HG03064 (cell line): ENCODE measurements at regions not wholly inside any gene's neighbourhood (a gene's known extent, or its start where the extent isn't known, plus 50 kb on each side); places are given as distances from the start of the nearest gene placed in this dataset.

Experiments used
- ATAC-seq: cut with Tn5 transposase; IDR thresholded peaks from one replicate; pipeline ENCODE4 v1.9.1; 2021; ENCODE audit warnings: low read depth; ENCODE audit not compliant: unreplicated experiment

- no peak for ATAC-seq
Measured at GRCh38 chr14:101404426-101405170, 156.7 kb upstream of the DIO3 start.

GRCh38 chr14:101405171-101405883, 156.0 kb upstream of the DIO3 start:
- no peak for ATAC-seq

DNA sequence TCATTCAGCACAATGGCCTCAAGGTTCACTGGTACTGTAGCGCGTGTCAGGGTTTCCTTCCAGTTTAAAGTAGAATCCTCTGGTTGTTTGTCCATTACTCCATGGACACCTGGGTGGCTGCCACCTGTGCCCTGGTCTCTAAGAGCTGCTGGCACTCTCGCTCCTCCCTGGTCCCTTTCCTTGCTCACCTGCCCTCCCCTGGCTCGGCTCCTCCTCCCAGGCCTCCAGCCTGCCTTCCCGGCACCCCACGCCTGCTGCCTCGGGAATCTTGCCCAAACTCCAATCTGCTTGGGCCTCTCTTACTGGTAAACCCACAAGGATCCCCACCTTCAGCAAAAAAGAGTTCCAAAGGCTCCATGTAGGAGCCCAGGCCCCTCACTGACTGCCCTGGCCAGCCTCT, 154.4 kb upstream of the DIO3 start:
- no peak for ATAC-seq

DNA sequence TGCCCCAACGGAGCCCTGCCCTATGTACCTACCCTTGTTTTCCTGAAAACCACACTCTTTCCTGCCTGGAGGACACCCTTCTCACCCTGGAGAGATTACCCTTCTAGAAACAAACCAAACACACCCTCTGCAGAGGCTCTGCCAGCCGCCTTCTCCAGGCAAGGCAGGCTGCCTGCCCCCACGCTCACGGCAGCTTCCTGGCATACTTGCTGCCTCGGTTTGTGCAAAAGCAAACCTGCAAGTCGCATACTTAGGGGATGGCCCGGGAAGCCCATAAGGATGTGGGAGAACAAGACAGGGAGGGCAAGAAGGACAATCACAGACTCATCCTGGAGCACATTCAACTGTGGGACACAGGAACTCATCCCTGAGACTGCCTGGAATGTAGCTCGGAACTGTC, 154.0 kb upstream of the DIO3 start:
- ATAC-seq, result no peak

DNA sequence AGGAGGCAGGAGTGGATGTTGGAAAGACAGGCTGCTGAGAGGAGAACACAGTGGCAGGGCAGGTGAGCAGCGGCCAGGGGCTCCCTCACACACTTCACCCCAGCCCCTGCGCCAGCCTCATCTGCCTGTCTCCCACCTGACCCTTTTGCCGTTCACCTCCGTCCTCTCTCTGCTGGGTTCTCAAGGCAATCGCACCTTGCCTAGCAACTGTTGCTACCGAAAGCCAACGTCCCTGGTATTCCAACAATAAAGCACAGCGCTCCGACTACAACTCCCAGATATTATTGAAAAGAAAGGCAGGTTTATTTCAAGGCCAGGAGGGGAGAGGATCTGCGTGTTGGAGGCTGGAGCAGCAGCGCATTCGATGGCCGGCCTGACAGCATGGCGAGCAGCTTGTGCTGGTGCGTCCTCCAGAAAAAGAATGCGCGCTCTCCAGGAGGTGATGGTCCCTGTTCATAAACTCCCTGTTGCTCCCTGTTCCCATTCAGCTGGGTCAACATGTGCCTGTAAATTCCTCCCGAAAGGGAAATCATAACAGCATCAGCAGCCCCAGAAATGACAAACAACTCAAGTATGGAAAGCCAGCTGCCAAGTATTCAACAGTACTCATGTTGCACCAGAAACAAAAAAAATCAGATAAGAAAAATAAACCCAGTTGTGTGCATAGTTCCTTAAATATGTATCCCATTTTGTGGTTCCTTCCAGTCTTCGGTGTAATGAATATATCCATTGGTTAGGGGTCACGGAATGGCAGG, 153.0 kb upstream of the DIO3 start:
- ATAC-seq, result no peak

DNA sequence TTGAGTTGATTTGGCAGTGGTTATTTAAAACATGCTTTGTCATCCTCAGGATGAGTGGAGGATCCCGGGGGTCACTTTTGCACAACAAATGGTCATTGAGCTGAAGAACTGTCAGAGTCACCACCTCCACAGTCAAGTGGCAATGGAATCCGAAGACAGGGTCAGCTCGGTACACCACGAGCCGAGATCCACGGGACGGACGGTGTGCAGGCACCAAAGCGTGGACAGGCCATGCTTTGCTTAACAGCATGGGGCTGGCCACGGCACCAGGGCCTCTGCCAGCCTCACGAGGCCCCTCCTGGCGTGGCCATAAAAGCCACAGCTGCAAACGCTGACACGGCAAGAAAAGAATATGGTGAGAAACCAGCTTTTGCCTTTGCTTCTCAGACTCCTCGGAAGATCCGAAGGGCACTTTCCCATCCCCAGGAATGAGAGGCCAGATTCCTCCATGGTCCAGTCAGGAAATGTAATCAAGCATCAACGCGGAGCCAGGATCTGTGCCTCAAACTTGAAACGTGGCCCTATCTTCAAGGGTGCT, 152.2 kb upstream of the DIO3 start:
- no peak for ATAC-seq

- no peak for ATAC-seq
Measured at GRCh38 chr14:101410126-101410525, 151.2 kb upstream of the DIO3 start.

DNA sequence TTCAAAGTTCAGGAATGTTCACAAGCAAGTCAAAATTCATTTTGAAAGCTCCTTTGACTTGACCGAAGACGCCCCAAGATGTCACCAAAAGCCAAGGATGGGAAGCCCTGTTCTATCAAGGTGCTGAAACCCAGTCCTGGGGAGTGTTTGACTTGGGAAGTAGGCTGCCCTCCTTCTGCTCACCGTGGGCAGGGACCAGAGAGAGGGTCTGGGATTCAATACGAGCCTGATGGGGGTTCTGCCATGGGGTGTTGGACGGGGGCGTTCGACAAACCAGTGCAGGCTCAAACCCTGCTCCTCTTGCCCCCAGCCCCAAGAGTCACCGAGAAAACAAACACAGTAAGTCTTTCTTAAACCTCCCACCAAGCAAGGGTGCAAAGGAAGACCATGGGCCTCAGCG, 150.1 kb upstream of the DIO3 start:
- no peak for ATAC-seq

DNA sequence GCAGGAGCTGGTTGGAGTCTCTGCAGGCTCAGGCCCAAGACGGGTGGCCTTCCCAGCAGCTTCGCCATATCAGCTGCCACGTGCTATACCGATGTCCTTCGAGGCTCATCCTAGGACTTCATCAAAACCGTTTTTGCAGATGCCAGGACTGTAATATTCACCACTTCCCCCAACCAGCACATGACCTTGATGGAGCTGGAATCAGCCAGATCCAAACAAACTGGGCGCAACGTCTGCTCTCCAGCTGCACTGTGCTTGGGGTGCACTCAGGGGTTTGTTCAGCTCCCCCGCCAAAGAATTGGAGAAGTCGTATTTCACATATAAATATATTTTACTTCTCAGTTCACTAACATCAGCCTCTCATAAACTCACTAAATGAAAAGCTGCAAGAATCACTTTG, 149.5 kb upstream of the DIO3 start:
- ATAC-seq, result no peak

GRCh38 chr14:101412739-101413138, 148.6 kb upstream of the DIO3 start:
- no peak for ATAC-seq

GRCh38 chr14:101417434-101417833, 143.9 kb upstream of the DIO3 start:
- no peak for ATAC-seq

DNA sequence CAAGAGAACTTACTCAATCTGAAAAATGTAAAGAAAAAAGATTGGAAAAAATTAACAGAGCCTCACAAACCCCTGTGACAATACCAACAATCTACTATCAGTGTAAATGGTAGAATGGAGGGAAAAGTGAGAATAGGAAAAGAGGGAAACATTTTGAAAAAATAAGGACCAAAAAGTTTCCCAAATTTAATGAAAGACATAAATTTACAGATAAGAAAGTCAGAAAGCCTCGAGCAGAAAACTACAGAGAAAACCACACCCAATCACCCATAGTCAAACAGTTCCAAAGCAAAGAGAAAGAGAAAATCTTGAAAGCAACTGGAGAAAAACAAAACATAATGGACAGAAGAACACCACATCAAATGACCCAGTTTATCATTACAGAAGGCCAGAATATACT, 142.7 kb upstream of the DIO3 start:
- ATAC-seq, result no peak

DNA sequence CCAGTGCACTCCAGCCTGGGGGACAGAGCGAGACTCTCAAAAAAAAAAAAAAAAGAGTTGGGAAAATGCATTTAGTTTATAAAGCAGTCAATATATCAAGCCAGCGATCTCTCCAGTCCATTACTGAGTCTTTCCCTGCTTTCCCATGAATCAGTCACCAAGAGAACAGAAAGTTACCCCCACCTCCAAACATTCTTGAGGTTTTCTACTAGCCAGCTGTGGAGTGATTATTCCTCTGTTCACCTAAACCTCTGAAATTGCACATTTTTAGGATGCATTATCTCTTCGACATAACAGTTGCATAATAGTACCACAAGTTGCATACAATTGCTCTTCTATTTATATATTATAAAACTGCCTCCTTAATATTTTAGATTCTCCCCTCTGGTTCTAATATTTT, 134.8 kb upstream of the DIO3 start:
- no peak for ATAC-seq

DNA sequence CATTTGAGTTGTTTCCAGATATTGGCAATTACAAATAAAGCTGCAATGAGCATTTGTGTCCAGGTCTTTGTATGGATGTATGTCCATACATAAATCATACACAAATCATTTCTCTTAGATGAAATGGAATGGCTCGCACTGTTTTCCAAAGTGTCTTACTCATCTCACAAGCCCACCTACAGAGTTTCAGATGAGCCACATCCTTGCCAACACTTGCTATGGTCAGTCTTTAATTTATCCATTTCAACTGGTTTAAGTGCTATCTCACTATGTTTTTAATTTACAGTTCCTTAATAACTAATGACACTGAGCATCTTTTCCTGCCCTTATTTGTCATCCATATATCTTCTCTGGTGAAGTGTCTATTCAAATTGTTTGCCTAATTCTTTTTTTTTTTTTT, 132.9 kb upstream of the DIO3 start:
- no peak for ATAC-seq

DNA sequence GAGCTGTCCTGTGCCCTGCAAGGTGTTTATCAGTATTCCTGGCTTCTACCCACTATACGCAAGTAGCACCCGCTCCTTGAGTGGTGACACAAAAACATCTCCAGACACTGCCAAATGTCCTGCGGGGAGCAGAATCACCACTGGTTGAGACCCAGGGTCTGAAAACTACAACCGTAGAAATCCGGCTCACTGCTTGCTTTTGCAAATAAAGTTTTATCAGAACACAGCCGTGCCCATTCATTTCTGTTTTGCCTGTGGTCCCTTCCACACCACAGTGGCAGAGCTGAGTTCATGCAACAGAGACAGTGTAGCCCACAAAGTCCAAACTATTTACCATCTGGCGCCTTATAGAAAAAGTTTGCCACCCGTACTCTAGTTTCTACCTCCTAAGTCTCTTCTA, 125.7 kb upstream of the DIO3 start:
- no peak for ATAC-seq

DNA sequence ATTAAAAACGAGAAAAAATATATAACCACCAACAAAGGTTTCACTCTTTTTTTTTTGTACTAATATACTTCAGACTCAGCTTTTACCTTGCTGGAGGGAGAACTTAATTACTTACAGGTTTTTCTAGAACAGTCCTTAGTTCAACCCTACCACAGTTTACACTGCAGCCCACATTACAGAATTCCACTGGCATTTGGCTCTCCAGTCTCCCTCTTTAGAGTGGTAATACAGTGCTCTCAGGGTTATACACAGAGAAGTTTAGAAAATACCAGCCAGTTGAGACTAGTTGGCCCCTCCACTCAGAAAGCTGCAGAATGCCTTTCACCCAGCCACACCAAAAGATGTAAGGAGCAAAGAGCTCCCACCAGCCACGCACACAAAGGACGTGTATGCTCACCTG, 122.3 kb upstream of the DIO3 start:
- no peak for ATAC-seq

DNA sequence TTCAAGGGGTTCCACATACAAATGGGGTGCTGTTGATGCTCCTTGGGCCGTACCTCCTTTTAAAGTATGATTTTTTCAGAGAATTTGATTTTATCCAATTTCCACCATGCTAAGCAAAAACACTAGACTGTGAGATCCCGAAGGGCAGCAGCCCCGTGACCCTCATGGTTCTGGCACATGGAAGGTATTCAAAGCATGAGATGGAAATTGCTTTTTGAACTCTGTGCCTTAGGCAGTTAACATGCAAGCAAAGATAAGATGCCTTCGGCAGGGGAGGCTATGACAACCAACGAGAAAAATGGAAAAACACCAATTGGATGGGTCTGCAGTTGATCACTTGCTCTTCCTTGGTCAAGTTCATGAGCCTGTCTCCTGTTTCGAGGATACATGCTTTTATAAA, 120.8 kb upstream of the DIO3 start:
- no peak for ATAC-seq

DNA sequence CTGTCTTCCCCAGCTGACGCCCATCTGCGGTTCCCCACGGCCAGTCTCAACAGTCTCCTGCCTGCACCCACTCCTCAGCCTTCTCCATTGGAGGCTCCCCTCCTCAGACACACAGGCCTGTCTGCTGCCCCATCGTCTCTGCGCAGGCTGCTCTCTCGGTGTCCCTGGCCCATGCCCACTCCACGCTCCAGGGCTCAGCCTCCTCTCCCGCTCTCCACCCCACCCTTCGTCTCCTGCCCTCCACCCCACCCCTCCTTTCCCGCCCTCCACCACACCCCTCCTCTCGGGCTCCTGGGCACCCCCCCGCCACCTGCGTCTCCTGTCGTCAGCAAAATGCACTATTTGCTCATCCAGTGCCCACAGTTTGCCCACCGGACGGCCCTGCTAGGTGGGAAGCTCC, 119.6 kb upstream of the DIO3 start:
- no peak for ATAC-seq

DNA sequence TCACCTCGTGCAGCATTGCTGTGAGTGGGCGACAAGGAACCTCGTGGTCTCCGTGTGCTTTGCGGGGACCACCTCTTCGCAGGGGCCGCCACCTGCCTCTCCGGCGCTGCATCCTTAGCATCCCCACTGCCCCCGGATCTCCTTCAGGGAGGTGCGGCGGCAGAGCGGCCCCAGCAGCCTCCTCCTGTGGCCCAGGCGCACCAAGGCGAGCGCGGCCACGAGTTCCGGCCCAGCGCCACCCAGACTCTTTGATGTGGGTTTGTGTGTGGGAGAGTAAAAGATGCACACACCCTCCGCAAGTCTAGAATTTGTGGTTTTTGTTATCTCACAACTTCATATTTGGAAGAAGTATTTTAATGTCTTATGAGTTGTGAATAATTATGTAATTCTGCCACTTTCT, 118.8 kb upstream of the DIO3 start:
- ATAC-seq, result no peak

GRCh38 chr14:101444116-101444515, 117.2 kb upstream of the DIO3 start:
- no peak for ATAC-seq

GRCh38 chr14:101445278-101445677, 116.0 kb upstream of the DIO3 start:
- ATAC-seq, result no peak
